ENCODE measurements at regions not wholly inside any gene's neighbourhood (a gene's known extent, or its start where the extent isn't known, plus 50 kb on each side); places are given as distances from the start of the nearest gene placed in this dataset.

GRCh38 chrX:68929332-68930150 is 100.7 kb downstream of the EFNB1 start:
- ChIA-PET POLR2A (no interaction called here), CTCF (no interaction called here)
- DNase-seq: no peak
- no peaks in the 10 kb centered on the region for H3K9me3 Mint-ChIP-seq
- no peaks in the 10 kb centered on the region for H3K27me3 Mint-ChIP-seq
- no peaks in the 10 kb centered on the region for H3K36me3 Mint-ChIP-seq
- no peaks in the 10 kb centered on the region for H3K4me1 Mint-ChIP-seq (ENCODE audit: low read depth)
- intact Hi-C loops (cut with micrococcal nuclease): no loop called here
- H3K4me3 Mint-ChIP-seq: no peak overlapping the region
- no peak overlapping the region for H3K27ac Mint-ChIP-seq

- Mint-ChIP-seq H3K9me3 (no peaks in the 10 kb centered on the region), H3K36me3 (no peaks in the 10 kb centered on the region), H3K27me3 (no peaks in the 10 kb centered on the region), H3K4me3 (no peak overlapping the region), H3K4me1 (ENCODE audit: low read depth) (no peaks in the 10 kb centered on the region), H3K27ac (no peak overlapping the region)
- intact Hi-C loops (cut with micrococcal nuclease): no loop called here
- no peak for DNase-seq
- ChIA-PET CTCF (no interaction called here), POLR2A (no interaction called here)
Measured at GRCh38 chrX:68928401-68928800, 99.6 kb downstream of the EFNB1 start.

- intact Hi-C loops (cut with micrococcal nuclease): no loop called here
Measured at GRCh38 chrX:68927178-68927577, 98.4 kb downstream of the EFNB1 start.

GRCh38 chrX:68923147-68923546 is 94.3 kb downstream of the EFNB1 start:
- Mint-ChIP-seq H3K27me3 (no peaks in the 10 kb centered on the region), H3K4me3 (no peak overlapping the region), H3K36me3 (no peaks in the 10 kb centered on the region), H3K9me3 (no peaks in the 10 kb centered on the region), H3K27ac (no peak overlapping the region), H3K4me1 (ENCODE audit: low read depth) (no peaks in the 10 kb centered on the region)
- ChIA-PET CTCF (no interaction called here), POLR2A (no interaction called here)
- no peak for DNase-seq
- intact Hi-C loops (cut with micrococcal nuclease): no loop called here

More at GRCh38 chrX:68927178-68927577, 98.4 kb downstream of the EFNB1 start:
- DNase-seq: no peak
- no peak overlapping the region for H3K4me3 Mint-ChIP-seq
- ChIA-PET POLR2A (no interaction called here), CTCF (interaction anchor here (1.1 kb wide), 1 partner anchor 98 kb away, joined by 3 read pairs; the partner anchor contains the start of gene EFNB1)
- H3K27me3 Mint-ChIP-seq: no peaks in the 10 kb centered on the region
- no peak overlapping the region for H3K27ac Mint-ChIP-seq
- H3K9me3 Mint-ChIP-seq: no peaks in the 10 kb centered on the region
- no peaks in the 10 kb centered on the region for H3K36me3 Mint-ChIP-seq
- H3K4me1 Mint-ChIP-seq (ENCODE audit: low read depth): no peaks in the 10 kb centered on the region

GRCh38 chrX:68922013-68922412 is 93.2 kb downstream of the EFNB1 start:
- intact Hi-C loops (cut with micrococcal nuclease): no loop called here
- H3K27me3 Mint-ChIP-seq: no peaks in the 10 kb centered on the region

GRCh38 chrX:68920561-68920960 is 91.7 kb downstream of the EFNB1 start:
- no peaks in the 10 kb centered on the region for H3K27me3 Mint-ChIP-seq
- CTCF ChIA-PET: no interaction called here
- intact Hi-C loops (cut with micrococcal nuclease): no loop called here
- H3K9me3 Mint-ChIP-seq: no peaks in the 10 kb centered on the region
- no peak overlapping the region for H3K27ac Mint-ChIP-seq
- H3K4me3 Mint-ChIP-seq: no peak overlapping the region
- POLR2A ChIA-PET: no interaction called here
- no peaks in the 10 kb centered on the region for H3K4me1 Mint-ChIP-seq (ENCODE audit: low read depth)
- H3K36me3 Mint-ChIP-seq: no peaks in the 10 kb centered on the region
- DNase-seq: no peak

More at GRCh38 chrX:68922013-68922412, 93.2 kb downstream of the EFNB1 start:
- no peak overlapping the region for H3K4me3 Mint-ChIP-seq
- ChIA-PET POLR2A (no interaction called here), CTCF (no interaction called here)
- H3K9me3 Mint-ChIP-seq: no peaks in the 10 kb centered on the region
- no peaks in the 10 kb centered on the region for H3K36me3 Mint-ChIP-seq
- no peaks in the 10 kb centered on the region for H3K4me1 Mint-ChIP-seq (ENCODE audit: low read depth)
- no peak for DNase-seq
- H3K27ac Mint-ChIP-seq: no peak overlapping the region

- no peak overlapping the region for H3K27ac Mint-ChIP-seq
- no peak overlapping the region for H3K4me3 Mint-ChIP-seq
- no peaks in the 10 kb centered on the region for H3K4me1 Mint-ChIP-seq (ENCODE audit: low read depth)
- CTCF ChIA-PET: no interaction called here
- no peaks in the 10 kb centered on the region for H3K9me3 Mint-ChIP-seq
- no peaks in the 10 kb centered on the region for H3K36me3 Mint-ChIP-seq
- no peaks in the 10 kb centered on the region for H3K27me3 Mint-ChIP-seq
- intact Hi-C loops (cut with micrococcal nuclease): no loop called here
- POLR2A ChIA-PET: no interaction called here
- no peak for DNase-seq
Measured at GRCh38 chrX:68919707-68920106, 90.9 kb downstream of the EFNB1 start.

GRCh38 chrX:68918202-68918601 is 89.4 kb downstream of the EFNB1 start:
- peaks cover 2% of the 10 kb centered on the region for H3K27me3 Mint-ChIP-seq
- no peak overlapping the region for H3K4me3 Mint-ChIP-seq
- H3K9me3 Mint-ChIP-seq: no peaks in the 10 kb centered on the region
- DNase-seq: no peak
- ChIA-PET CTCF (no interaction called here), POLR2A (no interaction called here)
- H3K27ac Mint-ChIP-seq: no peak overlapping the region
- H3K4me1 Mint-ChIP-seq (ENCODE audit: low read depth): no peaks in the 10 kb centered on the region
- intact Hi-C loops (cut with micrococcal nuclease): no loop called here
- H3K36me3 Mint-ChIP-seq: no peaks in the 10 kb centered on the region

GRCh38 chrX:68917799-68918198 is 89.0 kb downstream of the EFNB1 start:
- ChIA-PET POLR2A (no interaction called here), CTCF (no interaction called here)
- Mint-ChIP-seq H3K27ac (no peak overlapping the region), H3K4me1 (ENCODE audit: low read depth) (no peaks in the 10 kb centered on the region), H3K27me3 (peaks cover 2% of the 10 kb centered on the region), H3K4me3 (no peak overlapping the region), H3K36me3 (no peaks in the 10 kb centered on the region), H3K9me3 (no peaks in the 10 kb centered on the region)
- intact Hi-C loops (cut with micrococcal nuclease): no loop called here
- DNase-seq: no peak

GRCh38 chrX:68916891-68917290 is 88.1 kb downstream of the EFNB1 start:
- Mint-ChIP-seq H3K27me3 (peaks cover 2% of the 10 kb centered on the region), H3K27ac (no peak overlapping the region), H3K9me3 (no peaks in the 10 kb centered on the region), H3K4me1 (ENCODE audit: low read depth) (no peaks in the 10 kb centered on the region), H3K4me3 (no peak overlapping the region), H3K36me3 (no peaks in the 10 kb centered on the region)
- DNase-seq: no peak
- ChIA-PET POLR2A (no interaction called here), CTCF (no interaction called here)
- intact Hi-C loops (cut with micrococcal nuclease): no loop called here

GRCh38 chrX:68915778-68916177 is 87.0 kb downstream of the EFNB1 start:
- Mint-ChIP-seq H3K27me3 (peaks cover 2% of the 10 kb centered on the region), H3K9me3 (no peaks in the 10 kb centered on the region), H3K27ac (no peak overlapping the region), H3K4me3 (no peak overlapping the region), H3K36me3 (no peaks in the 10 kb centered on the region), H3K4me1 (ENCODE audit: low read depth) (no peaks in the 10 kb centered on the region)
- CTCF ChIA-PET: no interaction called here
- intact Hi-C loops (cut with micrococcal nuclease): no loop called here
- POLR2A ChIA-PET: no interaction called here
- no peak for DNase-seq

GRCh38 chrX:68914479-68914946 is 85.7 kb downstream of the EFNB1 start:
- CTCF ChIA-PET: no interaction called here

GRCh38 chrX:68913249-68913547 is 84.4 kb downstream of the EFNB1 start:
- intact Hi-C loops (cut with micrococcal nuclease): no loop called here
- CTCF ChIA-PET: no interaction called here
- no peak overlapping the region for H3K4me3 Mint-ChIP-seq

More at GRCh38 chrX:68914479-68914946, 85.7 kb downstream of the EFNB1 start:
- no peak for DNase-seq
- POLR2A ChIA-PET: no interaction called here
- no peaks in the 10 kb centered on the region for H3K36me3 Mint-ChIP-seq
- peaks cover 2% of the 10 kb centered on the region for H3K27me3 Mint-ChIP-seq
- no peaks in the 10 kb centered on the region for H3K4me1 Mint-ChIP-seq (ENCODE audit: low read depth)
- H3K4me3 Mint-ChIP-seq: no peak overlapping the region
- intact Hi-C loops (cut with micrococcal nuclease): no loop called here
- H3K27ac Mint-ChIP-seq: no peak overlapping the region
- no peaks in the 10 kb centered on the region for H3K9me3 Mint-ChIP-seq

More at GRCh38 chrX:68913249-68913547, 84.4 kb downstream of the EFNB1 start:
- H3K4me1 Mint-ChIP-seq (ENCODE audit: low read depth): no peaks in the 10 kb centered on the region
- no peaks in the 10 kb centered on the region for H3K36me3 Mint-ChIP-seq
- no peak overlapping the region for H3K27ac Mint-ChIP-seq
- POLR2A ChIA-PET: no interaction called here
- H3K27me3 Mint-ChIP-seq: peaks cover 2% of the 10 kb centered on the region
- no peaks in the 10 kb centered on the region for H3K9me3 Mint-ChIP-seq
- no peak for DNase-seq
